ENCODE measurements at regions not wholly inside any gene's neighbourhood (a gene's known extent, or its start where the extent isn't known, plus 50 kb on each side); places are given as distances from the start of the nearest gene placed in this dataset.

GRCh38 chr2:176555112-176555511 lies 285.9 kb downstream of the MTX2 start:
- H3K27ac ChIP-seq = no peak overlapping the region
- no peaks in the 10 kb centered on the region for H3K4me1 ChIP-seq (ENCODE audit: insufficient read depth)
- no peak overlapping the region for H2AFZ ChIP-seq
- no peak overlapping the region for H3K4me3 ChIP-seq
- peaks cover 29% of the 10 kb centered on the region for H3K27me3 ChIP-seq
- no peak for DNase-seq (ENCODE audit: low spot score)
- no peaks in the 10 kb centered on the region for H3K79me2 ChIP-seq
- H3K36me3 ChIP-seq (replicated peaks; ENCODE audit: insufficient read depth, low read depth) = no peaks in the 10 kb centered on the region
- no peaks in the 10 kb centered on the region for H3K9me3 ChIP-seq (ENCODE audit: low read depth)
- H3K4me2 ChIP-seq = no peak overlapping the region
- TF ChIP-seq EZH2 (IDR thresholded peaks at IDR 0.05; ENCODE audit: borderline replicate concordance) = no peak
- TF ChIP-seq EZH2phosphoT487 (IDR thresholded peaks at IDR 0.05; ENCODE audit: low read depth, severe bottlenecking, unreplicated experiment) = no peak
- no peak for TF ChIP-seq CTCF (IDR thresholded peaks at IDR 0.05; ENCODE audit: poor library complexity)
- 66% methylated on average over 5 of the region's 5 CpGs for WGBS (ENCODE audit: low lambda C conversion rate, missing lambda C conversion rate)
- H3K9me2 ChIP-seq (replicated peaks; ENCODE audit: insufficient read depth) = no peaks in the 10 kb centered on the region
- H4K20me1 ChIP-seq (ENCODE audit: insufficient read depth, poor library complexity, severe bottlenecking) = no peaks in the 10 kb centered on the region

GRCh38 chr2:176555781-176556180 lies 286.5 kb downstream of the MTX2 start:
- Histone ChIP-seq H3K27me3 (peaks cover 29% of the 10 kb centered on the region), H3K4me3 (no peak overlapping the region)
- no peak for DNase-seq (ENCODE audit: low spot score)

GRCh38 chr2:176556373-176556772 lies 287.1 kb downstream of the MTX2 start:
- Histone ChIP-seq H4K20me1 (ENCODE audit: insufficient read depth, poor library complexity, severe bottlenecking) (no peaks in the 10 kb centered on the region), H3K4me1 (ENCODE audit: insufficient read depth) (no peaks in the 10 kb centered on the region), H2AFZ (no peak overlapping the region), H3K36me3 (replicated peaks; ENCODE audit: insufficient read depth, low read depth) (no peaks in the 10 kb centered on the region), H3K27me3 (peaks cover 31% of the 10 kb centered on the region), H3K9me3 (ENCODE audit: low read depth) (no peaks in the 10 kb centered on the region), H3K9me2 (replicated peaks; ENCODE audit: insufficient read depth) (no peaks in the 10 kb centered on the region), H3K79me2 (no peaks in the 10 kb centered on the region), H3K4me2 (no peak overlapping the region), H3K4me3 (no peak overlapping the region), H3K27ac (no peak overlapping the region)
- no peak for DNase-seq (ENCODE audit: low spot score)
- no peak for TF ChIP-seq EZH2phosphoT487 (IDR thresholded peaks at IDR 0.05; ENCODE audit: low read depth, severe bottlenecking, unreplicated experiment)
- TF ChIP-seq EZH2 (IDR thresholded peaks at IDR 0.05; ENCODE audit: borderline replicate concordance) = no peak
- TF ChIP-seq CTCF (IDR thresholded peaks at IDR 0.05; ENCODE audit: poor library complexity) = no peak
- 63% methylated on average over 2 of the region's 2 CpGs for WGBS (ENCODE audit: low lambda C conversion rate, missing lambda C conversion rate)

More at GRCh38 chr2:176555781-176556180, 286.5 kb downstream of the MTX2 start:
- Histone ChIP-seq H3K4me1 (ENCODE audit: insufficient read depth) (no peaks in the 10 kb centered on the region), H3K79me2 (no peaks in the 10 kb centered on the region), H4K20me1 (ENCODE audit: insufficient read depth, poor library complexity, severe bottlenecking) (no peaks in the 10 kb centered on the region), H3K27ac (no peak overlapping the region), H3K36me3 (replicated peaks; ENCODE audit: insufficient read depth, low read depth) (no peaks in the 10 kb centered on the region), H3K9me2 (replicated peaks; ENCODE audit: insufficient read depth) (no peaks in the 10 kb centered on the region), H2AFZ (no peak overlapping the region), H3K4me2 (no peak overlapping the region), H3K9me3 (ENCODE audit: low read depth) (no peaks in the 10 kb centered on the region)
- 27% methylated on average over 13 of the region's 13 CpGs for WGBS (ENCODE audit: low lambda C conversion rate, missing lambda C conversion rate)
- TF ChIP-seq CTCF (IDR thresholded peaks at IDR 0.05; ENCODE audit: poor library complexity) (no peak), EZH2 (IDR thresholded peaks at IDR 0.05; ENCODE audit: borderline replicate concordance) (no peak)

GRCh38 chr2:176557821-176558220 lies 288.6 kb downstream of the MTX2 start:
- no peak overlapping the region for H3K4me3 ChIP-seq
- H3K36me3 ChIP-seq (replicated peaks; ENCODE audit: insufficient read depth, low read depth) = no peaks in the 10 kb centered on the region
- no peaks in the 10 kb centered on the region for H4K20me1 ChIP-seq (ENCODE audit: insufficient read depth, poor library complexity, severe bottlenecking)
- H3K27ac ChIP-seq = no peak overlapping the region
- no peaks in the 10 kb centered on the region for H3K79me2 ChIP-seq
- peaks cover 31% of the 10 kb centered on the region for H3K27me3 ChIP-seq
- no peak overlapping the region for H2AFZ ChIP-seq
- no peaks in the 10 kb centered on the region for H3K4me1 ChIP-seq (ENCODE audit: insufficient read depth)
- no peak overlapping the region for H3K4me2 ChIP-seq
- no peaks in the 10 kb centered on the region for H3K9me3 ChIP-seq (ENCODE audit: low read depth)
- H3K9me2 ChIP-seq (replicated peaks; ENCODE audit: insufficient read depth) = no peaks in the 10 kb centered on the region
- no peak for DNase-seq (ENCODE audit: low spot score)
- TF ChIP-seq EZH2phosphoT487 (IDR thresholded peaks at IDR 0.05; ENCODE audit: low read depth, severe bottlenecking, unreplicated experiment) (no peak), CTCF (IDR thresholded peaks at IDR 0.05; ENCODE audit: poor library complexity) (no peak)
- 78% methylated on average over 1 of the region's 1 CpG for WGBS (ENCODE audit: low lambda C conversion rate, missing lambda C conversion rate)
